ENCODE measurements at regions not wholly inside any gene's neighbourhood (a gene's known extent, or its start where the extent isn't known, plus 50 kb on each side); places are given as distances from the start of the nearest gene placed in this dataset.

- no peak for DNase-seq
- H3K27me3 ChIP-seq, result no peaks in the 10 kb centered on the region
- no peak overlapping the region for H3K4me3 ChIP-seq
- H3K27ac ChIP-seq, result no peak overlapping the region
- H3K36me3 ChIP-seq, result no peaks in the 10 kb centered on the region
- H3K4me1 ChIP-seq, result no peaks in the 10 kb centered on the region
- intact Hi-C loops (cut with DNase I; ENCODE audit: low total_unique reads), result no loop called here
- TF ChIP-seq CTCF (IDR thresholded peaks at IDR 0.05), result no peak
- H3K9me3 ChIP-seq, result no peaks in the 10 kb centered on the region
Observed at GRCh38 chr9:25861421-25861820, 183.2 kb upstream of the TUSC1 start.

GRCh38 chr9:25857147-25857546, 178.9 kb upstream of the TUSC1 start:
- intact Hi-C loops (cut with DNase I; ENCODE audit: low total_unique reads), result no loop called here
- no peaks in the 10 kb centered on the region for H3K36me3 ChIP-seq
- DNase-seq, result no peak
- H3K9me3 ChIP-seq, result peaks cover 0 to 6% (median 0%) of the 10 kb centered on the region in 3 donors
- no peaks in the 10 kb centered on the region for H3K4me1 ChIP-seq
- H3K27me3 ChIP-seq, result no peaks in the 10 kb centered on the region
- H3K27ac ChIP-seq, result no peak overlapping the region
- TF ChIP-seq CTCF (IDR thresholded peaks at IDR 0.05), result no peak
- no peak overlapping the region for H3K4me3 ChIP-seq

GRCh38 chr9:25850803-25851202, 172.6 kb upstream of the TUSC1 start:
- TF ChIP-seq CTCF (IDR thresholded peaks at IDR 0.05), result no peak
- Histone ChIP-seq H3K27me3 (no peaks in the 10 kb centered on the region), H3K4me1 (peaks cover 0 to 21% (median 4%) of the 10 kb centered on the region in 4 donors), H3K9me3 (peaks cover 0 to 6% (median 0%) of the 10 kb centered on the region in 3 donors), H3K36me3 (no peaks in the 10 kb centered on the region), H3K27ac (no peak overlapping the region), H3K4me3 (no peak overlapping the region)
- intact Hi-C loops (cut with DNase I; ENCODE audit: low total_unique reads), result no loop called here
- no peak for DNase-seq

GRCh38 chr9:25845867-25846266, 167.6 kb upstream of the TUSC1 start:
- Histone ChIP-seq H3K9me3 (no peaks in the 10 kb centered on the region), H3K36me3 (no peaks in the 10 kb centered on the region), H3K27ac (no peak overlapping the region), H3K27me3 (no peaks in the 10 kb centered on the region), H3K4me1 (peaks cover 0 to 21% (median 4%) of the 10 kb centered on the region in 4 donors), H3K4me3 (no peak overlapping the region)
- DNase-seq, result no peak
- intact Hi-C loops (cut with DNase I; ENCODE audit: low total_unique reads), result no loop called here
- no peak for TF ChIP-seq CTCF (IDR thresholded peaks at IDR 0.05)

GRCh38 chr9:25830381-25830780, 152.1 kb upstream of the TUSC1 start:
- no peaks in the 10 kb centered on the region for H3K36me3 ChIP-seq
- peaks cover 0 to 9% (median 8%) of the 10 kb centered on the region in 3 donors for H3K9me3 ChIP-seq
- no peak for TF ChIP-seq CTCF (IDR thresholded peaks at IDR 0.05)
- DNase-seq, result no peak
- H3K27ac ChIP-seq, result no peak overlapping the region
- H3K4me3 ChIP-seq, result no peak overlapping the region
- no peaks in the 10 kb centered on the region for H3K27me3 ChIP-seq
- intact Hi-C loops (cut with DNase I; ENCODE audit: low total_unique reads), result no loop called here
- H3K4me1 ChIP-seq, result no peaks in the 10 kb centered on the region

- Histone ChIP-seq H3K27ac (no peak overlapping the region), H3K36me3 (no peaks in the 10 kb centered on the region), H3K9me3 (peaks cover 0 to 9% (median 8%) of the 10 kb centered on the region in 3 donors), H3K4me1 (no peaks in the 10 kb centered on the region), H3K27me3 (no peaks in the 10 kb centered on the region), H3K4me3 (no peak overlapping the region)
- intact Hi-C loops (cut with DNase I; ENCODE audit: low total_unique reads), result no loop called here
- no peak for DNase-seq
- no peak for TF ChIP-seq CTCF (IDR thresholded peaks at IDR 0.05)
Observed at GRCh38 chr9:25827626-25828025, 149.4 kb upstream of the TUSC1 start.
